Stimulated activated memory B cell treated with anti-CD40 and anti-IgM and Interleukin-4, amounts not matched to agents 10 μg/mL and 1 μg/mL and 100 μg/mL, for 72 hours (primary cell): ENCODE measurements at regions not wholly inside any gene's neighbourhood (a gene's known extent, or its start where the extent isn't known, plus 50 kb on each side); places are given as distances from the start of the nearest gene placed in this dataset.

Source experiments
- ATAC-seq: fragments of 150-1000 bp; cut with Tn5 transposase; 2 replicates; pipeline ENCODE4 v1.10.0; 2021
- H3K27ac Mint-ChIP-seq: one replicate; pipeline ENCODE4 v1.8.0; 2022; ENCODE audit warnings: mild to moderate bottlenecking, mixed read lengths
- H3K27me3 Mint-ChIP-seq: one replicate; pipeline ENCODE4 v1.8.0; 2022; ENCODE audit warnings: mixed read lengths
- H3K36me3 Mint-ChIP-seq: one replicate; pipeline ENCODE4 v1.8.0; 2022; ENCODE audit warnings: mixed read lengths
- H3K4me1 Mint-ChIP-seq: one replicate; pipeline ENCODE4 v1.8.0; 2022; ENCODE audit warnings: mixed read lengths
- H3K4me3 Mint-ChIP-seq: one replicate; pipeline ENCODE4 v1.8.0; 2022; ENCODE audit warnings: mild to moderate bottlenecking, moderate library complexity, mixed read lengths
- H3K9me3 Mint-ChIP-seq: one replicate; pipeline ENCODE4 v1.8.0; 2022; ENCODE audit warnings: mixed read lengths

GRCh38 chrY:21256820-21257219 is 254.3 kb upstream of the RBMY1B start:
- no peaks in the 10 kb centered on the region for H3K27me3 Mint-ChIP-seq
- H3K9me3 Mint-ChIP-seq, result no peaks in the 10 kb centered on the region
- H3K36me3 Mint-ChIP-seq, result no peaks in the 10 kb centered on the region
- peaks cover 20% of the 10 kb centered on the region for H3K4me1 Mint-ChIP-seq
- ATAC-seq, result peak; percentile 89
- no peak overlapping the region for H3K27ac Mint-ChIP-seq
- H3K4me3 Mint-ChIP-seq, result no peak overlapping the region

- H3K9me3 Mint-ChIP-seq, result no peaks in the 10 kb centered on the region
- no peaks in the 10 kb centered on the region for H3K36me3 Mint-ChIP-seq
- ATAC-seq, result no peak
- H3K27me3 Mint-ChIP-seq, result no peaks in the 10 kb centered on the region
- H3K4me3 Mint-ChIP-seq, result no peak overlapping the region
- H3K4me1 Mint-ChIP-seq, result peaks cover 11% of the 10 kb centered on the region
- H3K27ac Mint-ChIP-seq, result no peak overlapping the region
Observed at GRCh38 chrY:21259707-21260106, 251.4 kb upstream of the RBMY1B start.

DNA sequence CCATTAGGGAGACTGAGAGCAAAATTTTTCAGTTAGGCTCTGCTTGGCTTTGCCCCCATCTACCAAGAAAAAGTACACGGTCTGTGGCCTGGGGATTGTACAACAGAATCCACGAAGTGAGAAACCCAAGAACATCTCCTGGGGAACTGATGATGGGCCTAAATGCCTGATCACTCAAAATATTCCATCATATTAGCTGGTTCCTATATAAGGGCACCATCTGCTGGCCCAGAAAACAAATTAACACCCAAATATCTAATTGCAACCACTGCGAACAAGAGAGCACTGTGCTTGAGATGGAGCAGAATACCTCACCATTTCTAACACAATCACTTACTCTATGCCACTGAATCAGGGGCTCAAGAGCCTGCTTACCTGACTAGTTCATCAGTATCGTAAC is 250.8 kb upstream of the RBMY1B start:
- Mint-ChIP-seq H3K36me3 (no peaks in the 10 kb centered on the region), H3K9me3 (no peaks in the 10 kb centered on the region), H3K4me1 (peaks cover 10% of the 10 kb centered on the region), H3K27me3 (no peaks in the 10 kb centered on the region), H3K4me3 (no peak overlapping the region), H3K27ac (peak overlapping the region; percentile 66)
- peak; percentile 61 for ATAC-seq

DNA sequence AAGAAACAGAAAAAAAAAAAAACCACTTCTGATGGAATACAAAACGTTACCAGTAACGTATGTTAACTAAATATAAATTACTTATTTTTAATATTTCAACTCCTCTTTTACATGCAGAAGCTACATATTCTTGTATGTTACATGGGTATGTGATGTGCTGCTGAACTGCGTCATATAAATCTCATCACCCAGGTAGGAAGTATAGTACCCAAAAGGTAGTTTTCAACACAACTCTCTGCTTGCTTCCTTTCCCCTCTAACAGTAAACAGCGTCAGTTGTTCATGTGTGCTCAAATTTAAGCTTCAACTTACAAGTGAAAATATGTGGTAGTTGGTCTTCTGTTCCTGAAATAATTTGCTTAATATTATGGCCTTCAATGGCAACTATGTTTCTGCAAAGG is 250.0 kb upstream of the RBMY1B start:
- Mint-ChIP-seq H3K27me3 (no peaks in the 10 kb centered on the region), H3K4me1 (peaks cover 10% of the 10 kb centered on the region), H3K4me3 (no peak overlapping the region), H3K36me3 (no peaks in the 10 kb centered on the region), H3K9me3 (no peaks in the 10 kb centered on the region), H3K27ac (no peak overlapping the region)
- no peak for ATAC-seq

GRCh38 chrY:21266751-21267150 is 244.4 kb upstream of the RBMY1B start:
- peak overlapping the region; percentile 26 for H3K27ac Mint-ChIP-seq
- H3K4me3 Mint-ChIP-seq, result no peak overlapping the region
- H3K27me3 Mint-ChIP-seq, result no peaks in the 10 kb centered on the region
- no peaks in the 10 kb centered on the region for H3K9me3 Mint-ChIP-seq
- ATAC-seq, result no peak
- H3K36me3 Mint-ChIP-seq, result no peaks in the 10 kb centered on the region
- peaks cover 5% of the 10 kb centered on the region for H3K4me1 Mint-ChIP-seq

DNA sequence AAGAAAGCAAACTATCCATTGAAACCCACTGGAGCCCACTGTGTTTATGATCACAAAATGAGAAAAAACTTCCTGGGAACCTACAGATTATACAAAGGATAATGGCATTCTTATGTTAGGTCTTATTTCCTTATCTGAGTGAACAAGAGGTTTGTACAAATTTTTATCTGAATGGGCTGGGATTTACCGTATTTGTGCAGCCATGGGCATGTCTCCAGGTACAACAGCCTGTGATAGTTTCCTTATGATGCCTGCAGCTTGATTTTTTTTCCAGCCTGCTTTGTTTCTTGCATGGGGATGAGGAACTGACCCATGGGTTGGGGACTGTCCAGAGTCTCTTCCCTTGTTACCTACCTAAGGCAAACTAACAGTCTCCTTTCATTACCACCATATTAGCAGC is 244.0 kb upstream of the RBMY1B start:
- H3K27ac Mint-ChIP-seq, result no peak overlapping the region
- H3K9me3 Mint-ChIP-seq, result no peaks in the 10 kb centered on the region
- H3K4me3 Mint-ChIP-seq, result no peak overlapping the region
- peaks cover 5% of the 10 kb centered on the region for H3K4me1 Mint-ChIP-seq
- H3K36me3 Mint-ChIP-seq, result no peaks in the 10 kb centered on the region
- no peak for ATAC-seq
- H3K27me3 Mint-ChIP-seq, result no peaks in the 10 kb centered on the region

DNA sequence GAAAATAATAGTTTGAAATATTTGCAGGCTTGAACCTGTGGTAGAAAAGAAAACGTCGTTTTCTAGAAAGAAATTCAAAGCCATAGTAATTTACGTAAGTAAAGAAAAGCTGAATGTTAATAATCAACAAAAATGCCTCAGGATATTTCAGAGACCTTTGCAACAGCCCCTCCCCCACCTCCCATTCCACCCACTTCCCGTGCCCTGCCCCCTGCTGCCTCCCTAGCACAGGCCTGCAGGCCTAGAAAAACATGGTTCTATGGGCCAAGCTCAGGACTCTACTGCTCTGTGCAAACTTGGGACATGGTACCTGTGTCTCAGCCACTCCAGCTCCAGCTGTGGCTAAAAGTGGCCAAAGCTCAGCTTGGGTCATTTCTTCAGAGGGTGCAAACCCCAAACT is 223.4 kb upstream of the RBMY1B start:
- no peaks in the 10 kb centered on the region for H3K36me3 Mint-ChIP-seq
- H3K27me3 Mint-ChIP-seq, result no peaks in the 10 kb centered on the region
- H3K4me3 Mint-ChIP-seq, result no peak overlapping the region
- peaks cover 23% of the 10 kb centered on the region for H3K4me1 Mint-ChIP-seq
- H3K27ac Mint-ChIP-seq, result peak overlapping the region; percentile 37
- no peak for ATAC-seq
- no peaks in the 10 kb centered on the region for H3K9me3 Mint-ChIP-seq

DNA sequence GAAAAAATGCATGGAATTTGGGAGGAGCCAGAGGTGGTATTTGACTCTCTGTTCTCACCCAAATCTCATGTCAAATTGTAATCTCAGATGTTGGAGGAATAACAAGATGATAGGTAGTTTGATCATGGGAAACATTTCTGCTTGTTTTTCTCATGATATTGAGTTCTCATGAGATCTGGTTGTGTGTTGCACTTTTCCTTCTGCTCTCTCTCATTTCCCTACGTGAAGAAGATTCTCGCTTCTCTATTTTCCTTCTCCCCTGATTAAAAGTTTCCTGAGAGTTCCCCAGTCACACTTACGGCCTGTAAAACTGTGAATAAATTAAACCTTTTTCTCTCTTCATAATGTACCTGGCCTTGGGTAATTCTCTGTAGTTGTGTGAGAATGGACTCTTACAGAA is 222.2 kb upstream of the RBMY1B start:
- no peak for ATAC-seq
- peaks cover 23% of the 10 kb centered on the region for H3K4me1 Mint-ChIP-seq
- H3K36me3 Mint-ChIP-seq, result no peaks in the 10 kb centered on the region
- no peaks in the 10 kb centered on the region for H3K27me3 Mint-ChIP-seq
- no peak overlapping the region for H3K4me3 Mint-ChIP-seq
- peak overlapping the region; percentile 64 for H3K27ac Mint-ChIP-seq
- H3K9me3 Mint-ChIP-seq, result no peaks in the 10 kb centered on the region

DNA sequence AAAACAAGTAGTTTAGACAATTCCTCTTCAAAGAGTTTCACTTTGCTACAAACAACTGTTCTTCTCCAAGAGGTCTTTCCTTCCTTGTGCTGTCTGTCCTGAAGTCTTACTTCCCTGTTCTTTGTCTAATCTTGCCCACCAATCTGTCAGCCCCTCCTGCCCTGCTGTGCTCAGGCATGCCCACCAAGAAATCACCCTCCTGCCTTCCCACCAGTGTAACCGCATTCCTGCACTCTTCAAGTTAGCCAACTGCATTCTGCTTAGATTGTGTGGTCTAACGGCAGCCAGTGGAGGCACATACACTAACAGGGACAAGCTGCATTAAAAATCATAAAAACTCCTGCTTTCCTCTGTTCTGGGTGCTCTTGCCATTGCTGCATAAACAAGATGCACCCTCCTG is 215.9 kb upstream of the RBMY1B start:
- Mint-ChIP-seq H3K27me3 (no peaks in the 10 kb centered on the region), H3K4me3 (no peak overlapping the region), H3K36me3 (peaks cover 7% of the 10 kb centered on the region), H3K27ac (no peak overlapping the region), H3K9me3 (peaks cover 3% of the 10 kb centered on the region), H3K4me1 (no peaks in the 10 kb centered on the region)
- ATAC-seq, result no peak

GRCh38 chrY:21302278-21302677 is 208.9 kb upstream of the RBMY1B start:
- no peaks in the 10 kb centered on the region for H3K36me3 Mint-ChIP-seq
- no peaks in the 10 kb centered on the region for H3K27me3 Mint-ChIP-seq
- H3K4me3 Mint-ChIP-seq, result peak overlapping the region; percentile 18
- no peak for ATAC-seq
- no peak overlapping the region for H3K27ac Mint-ChIP-seq
- no peaks in the 10 kb centered on the region for H3K9me3 Mint-ChIP-seq
- no peaks in the 10 kb centered on the region for H3K4me1 Mint-ChIP-seq

DNA sequence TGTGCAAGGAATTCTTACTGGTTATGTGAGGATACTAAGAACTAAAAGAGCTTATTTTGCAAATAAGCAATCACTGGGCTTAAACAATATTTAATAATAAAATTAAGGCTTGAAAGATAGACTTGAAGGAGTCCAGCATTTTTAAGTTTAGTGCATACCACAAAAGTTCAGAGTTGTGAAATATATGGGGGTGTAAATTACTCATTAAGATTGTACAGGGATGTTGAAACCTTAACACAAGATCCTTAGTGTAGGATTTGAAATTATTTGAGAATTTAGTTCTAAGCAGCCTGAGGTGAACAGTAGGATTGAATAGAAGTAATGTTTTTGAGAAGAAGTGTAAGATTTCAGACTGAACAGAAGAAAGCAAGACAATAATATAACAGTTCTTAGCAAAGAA is 195.8 kb upstream of the RBMY1B start:
- Mint-ChIP-seq H3K36me3 (no peaks in the 10 kb centered on the region), H3K9me3 (no peaks in the 10 kb centered on the region), H3K27me3 (no peaks in the 10 kb centered on the region), H3K27ac (no peak overlapping the region), H3K4me3 (no peak overlapping the region), H3K4me1 (no peaks in the 10 kb centered on the region)
- no peak for ATAC-seq
